Heart right ventricle (tissue), 16 donors: ENCODE measurements at regions not wholly inside any gene's neighbourhood (a gene's known extent, or its start where the extent isn't known, plus 50 kb on each side); places are given as distances from the start of the nearest gene placed in this dataset.

Source experiments
- ATAC-seq, 8 donors: fragments of 200-7000 bp; cut with Tn5 transposase; one replicate each; pipeline ENCODE4 v1.9.1; 2020; ENCODE audit warnings: mild to moderate bottlenecking in 8 of 8, moderate library complexity in 8 of 8, moderate number of reproducible peaks in 1 of 8
- DNase-seq, 2 donors: peaks; one replicate each; pipeline ENCODE4 v3.0.0-alpha.2; 2020
- H3K27ac ChIP-seq, 10 donors: fragments of 200-600 bp; sonication (generic) in 2 of 10; one replicate each; pipeline versions ENCODE4 v1.5.0 to v1.8.0; 2020 to 2022; ENCODE audit warnings: mild to moderate bottlenecking in 3 of 10
- H3K27me3 ChIP-seq, 7 donors: fragments of 200-600 bp; one replicate each; pipeline ENCODE4 v1.8.0; 2021 to 2022; ENCODE audit warnings: mild to moderate bottlenecking in 2 of 7
- H3K36me3 ChIP-seq, 9 donors: fragments of 200-600 bp; sonication (generic) in 1 of 9; one replicate each; pipeline versions ENCODE4 v1.5.0 to v1.8.0; 2020 to 2022; ENCODE audit warnings: mild to moderate bottlenecking in 2 of 9
- H3K4me1 ChIP-seq, 9 donors: fragments of 200-600 bp; sonication (generic) in 1 of 9; one replicate each; pipeline versions ENCODE4 v1.5.0 to v1.8.0; 2020 to 2022; ENCODE audit warnings: mild to moderate bottlenecking in 4 of 9
- H3K4me3 ChIP-seq, 10 donors: fragments of 200-600 bp; sonication (generic) in 2 of 10; one replicate each; pipeline versions ENCODE4 v1.5.0 to v1.8.0; 2020 to 2022; ENCODE audit warnings: mild to moderate bottlenecking in 7 of 10, moderate library complexity in 2 of 10
- H3K9me3 ChIP-seq, 11 donors: fragments of 200-600 bp in 10 of 11; sonication (generic) in 2 of 11; one replicate each; pipeline versions ENCODE4 v1.5.0 to v1.8.0; 2013 to 2022; ENCODE audit warnings: mild to moderate bottlenecking in 2 of 11, control low read depth in 1 of 11, moderate library complexity in 1 of 11
- WGBS, 2 donors: extraction: QIAGEN DNeasy Blood & Tissue Kit; methylation state at CpG; one replicate each; pipeline ENCODE4 v1.1.7; 2013; ENCODE audit warnings: inconsistent platforms in 1 of 2; 5-methylcytosine and 5-hydroxymethylcytosine counted together
- intact Hi-C, 10 donors: fragments of 100-400 bp; cut with DNase I; formaldehyde crosslinking; loops; one replicate each; pipeline versions ENCODE4 v1.11.1 to v1.14.2; 2022
- TF ChIP-seq, protein P1 (sequence below), 9 donors: fragments of 200-600 bp; sonication (generic) in 2 of 9; IDR thresholded peaks; one replicate each; pipeline versions ENCODE4 v1.5.0 to v1.8.0; 2021 to 2022; ENCODE audit warnings: antibody characterized with exemption in 9 of 9, mild to moderate bottlenecking in 5 of 9, moderate library complexity in 1 of 9
- donor health status: Arrhythmogenic right ventricular cardiomyopathy.
- donor health status: ischemic (EF 13 %, LVEDD 7.1; RV severe dilation, severe dysfunction).
- donor health status: healthy with polysubstance abuse.
- donor health status: DM: no; HTN: yes; CAD: no.
- donor health status: DM: no; HTN: no; CAD: no.
- donor health status: ischemic (EF 25% LVEDD 6.9; RV normal size, moderate dysfunction).
- donor health status: ischemic (EF 25% LVEDD 5.7; RV mildly dilated, moderate dysfunction).
- donor health status: healthy.
- donor health status: DM: yes; HTN: yes; CAD: no.
- donor health status: Ischemic cardiomyopathy.
- donor health status: ischemic (EF 35%, LVEDD 5.7; RV mildly dilated, moderate dysfunction).
- donor health status: nonischemic (EF 11% LVEDD 7.7; RV severe dilation, severe dysfunction).
- donor health status: DM: yes; HTN: yes; CAD: no.
- donor health status: PGD.
- donor health status: ischemic (EF 29% LVEDD 5.4; RV normal size, mild dysfunction).
- donor health status: nonischemic (EF 23%, LVEDD 6.1; RV moderate dilation, normal function).

DNA sequence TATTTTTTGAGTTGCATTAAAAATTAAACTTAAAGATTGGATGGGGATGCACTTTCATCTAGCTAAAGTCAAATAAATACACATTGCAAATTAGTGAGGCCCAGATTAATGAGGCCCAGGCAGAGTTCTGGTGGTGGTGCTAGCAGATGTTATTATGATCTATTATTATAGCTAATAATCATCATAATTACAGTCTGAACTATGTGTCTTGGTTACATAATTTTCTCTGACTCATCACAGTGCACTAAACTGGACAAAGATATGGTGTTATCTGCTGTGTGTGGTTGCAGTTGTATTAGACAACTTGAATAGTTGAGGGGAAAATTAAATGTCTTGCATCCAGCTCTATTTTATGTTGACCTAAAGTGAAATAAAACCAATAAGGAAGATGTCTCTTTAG, 568.8 kb downstream of the TLR4 start:
- Histone ChIP-seq H3K36me3 (no peaks in the 10 kb centered on the region), H3K9me3 (no peaks in the 10 kb centered on the region), H3K27ac (no peak overlapping the region), H3K27me3 (no peaks in the 10 kb centered on the region), H3K4me1 (no peaks in the 10 kb centered on the region), H3K4me3 (no peak overlapping the region)
- no peak for DNase-seq
- TF ChIP-seq, protein P1, sequence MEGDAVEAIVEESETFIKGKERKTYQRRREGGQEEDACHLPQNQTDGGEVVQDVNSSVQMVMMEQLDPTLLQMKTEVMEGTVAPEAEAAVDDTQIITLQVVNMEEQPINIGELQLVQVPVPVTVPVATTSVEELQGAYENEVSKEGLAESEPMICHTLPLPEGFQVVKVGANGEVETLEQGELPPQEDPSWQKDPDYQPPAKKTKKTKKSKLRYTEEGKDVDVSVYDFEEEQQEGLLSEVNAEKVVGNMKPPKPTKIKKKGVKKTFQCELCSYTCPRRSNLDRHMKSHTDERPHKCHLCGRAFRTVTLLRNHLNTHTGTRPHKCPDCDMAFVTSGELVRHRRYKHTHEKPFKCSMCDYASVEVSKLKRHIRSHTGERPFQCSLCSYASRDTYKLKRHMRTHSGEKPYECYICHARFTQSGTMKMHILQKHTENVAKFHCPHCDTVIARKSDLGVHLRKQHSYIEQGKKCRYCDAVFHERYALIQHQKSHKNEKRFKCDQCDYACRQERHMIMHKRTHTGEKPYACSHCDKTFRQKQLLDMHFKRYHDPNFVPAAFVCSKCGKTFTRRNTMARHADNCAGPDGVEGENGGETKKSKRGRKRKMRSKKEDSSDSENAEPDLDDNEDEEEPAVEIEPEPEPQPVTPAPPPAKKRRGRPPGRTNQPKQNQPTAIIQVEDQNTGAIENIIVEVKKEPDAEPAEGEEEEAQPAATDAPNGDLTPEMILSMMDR (IDR thresholded peaks at IDR 0.05), result no peak
- ATAC-seq, result no peak
- intact Hi-C loops, result no loop called here

DNA sequence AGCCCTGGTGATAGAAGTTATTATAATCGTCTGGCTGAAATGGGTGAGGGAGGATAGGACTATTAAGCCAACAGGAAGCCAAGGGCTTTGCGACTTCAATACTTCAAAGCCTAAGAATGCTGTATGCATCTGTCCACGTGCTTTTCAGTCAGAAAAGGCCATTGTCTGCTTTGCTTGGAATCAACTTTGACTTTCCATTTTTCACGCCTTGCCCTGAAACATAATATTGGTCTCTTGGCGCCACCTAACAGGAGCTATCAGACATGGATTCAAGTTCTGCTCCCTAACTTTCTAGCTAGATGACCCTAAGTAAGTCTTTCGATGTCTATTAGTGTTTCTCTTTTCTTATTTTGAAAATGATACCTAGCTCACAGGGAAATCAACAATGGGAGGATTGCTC, 572.6 kb downstream of the TLR4 start:
- 68 to 71% methylated on average over 6 of the region's 6 CpGs for WGBS, 2 donors
- TF ChIP-seq, protein P1 (IDR thresholded peaks at IDR 0.05), result no peak
- no peaks in the 10 kb centered on the region for H3K4me1 ChIP-seq
- H3K27me3 ChIP-seq, result peaks cover 0 to 3% (median 0%) of the 10 kb centered on the region in 7 donors
- H3K9me3 ChIP-seq, result no peaks in the 10 kb centered on the region
- DNase-seq (no peak), ATAC-seq (no peak)
- intact Hi-C loops, result no loop called here
- no peak overlapping the region for H3K4me3 ChIP-seq
- H3K36me3 ChIP-seq, result no peaks in the 10 kb centered on the region
- no peak overlapping the region for H3K27ac ChIP-seq

DNA sequence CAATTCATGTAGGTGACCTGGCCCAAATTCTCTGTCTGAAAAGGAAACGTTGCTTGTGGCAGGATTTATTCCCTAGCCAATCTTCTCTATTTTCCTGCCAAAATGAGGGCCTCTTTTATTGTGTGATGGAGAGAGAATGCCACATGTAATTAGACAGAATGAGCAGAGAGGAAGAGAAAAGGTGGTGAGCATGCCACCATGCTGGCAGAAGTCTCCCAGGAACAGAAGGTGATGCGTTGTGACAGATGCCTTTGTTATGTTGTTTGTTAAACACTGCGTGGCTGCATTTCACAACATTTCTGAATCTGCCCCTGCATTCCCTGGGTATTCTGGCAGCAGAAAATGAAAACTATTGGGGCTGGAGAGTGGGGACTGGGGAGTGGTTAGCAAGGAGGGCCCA, 577.6 kb downstream of the TLR4 start:
- Histone ChIP-seq H3K4me3 (no peak overlapping the region), H3K27me3 (peaks cover 0 to 3% (median 0%) of the 10 kb centered on the region in 7 donors), H3K4me1 (no peaks in the 10 kb centered on the region), H3K27ac (no peak overlapping the region), H3K9me3 (no peaks in the 10 kb centered on the region), H3K36me3 (no peaks in the 10 kb centered on the region)
- WGBS, 2 donors, result 51 to 60% methylated on average over 3 of the region's 3 CpGs
- intact Hi-C loops, result no loop called here
- DNase-seq, result no peak
- TF ChIP-seq, protein P1 (IDR thresholded peaks at IDR 0.05), result no peak
- no peak for ATAC-seq

DNA sequence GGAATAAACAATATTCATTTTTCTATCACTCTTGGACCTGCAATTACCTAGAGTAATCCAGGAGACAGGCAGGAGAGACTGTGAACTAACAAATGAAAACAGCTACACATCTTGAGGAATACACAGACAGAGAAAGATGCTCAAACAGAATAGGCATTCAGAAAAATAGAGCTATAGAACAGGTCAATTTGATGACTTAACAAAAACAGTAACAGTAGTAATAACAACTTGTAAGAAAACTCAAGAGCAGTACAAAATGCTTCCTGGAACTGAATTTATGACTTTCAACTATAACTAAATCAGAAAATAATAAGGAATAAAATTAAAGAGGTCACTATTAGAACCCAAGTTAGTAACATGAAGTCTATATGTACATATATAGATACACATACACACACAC, 579.3 kb downstream of the TLR4 start:
- peaks cover 0 to 3% (median 0%) of the 10 kb centered on the region in 7 donors for H3K27me3 ChIP-seq
- no peak overlapping the region for H3K27ac ChIP-seq
- intact Hi-C loops, result no loop called here
- H3K36me3 ChIP-seq, result no peaks in the 10 kb centered on the region
- no peak overlapping the region for H3K4me3 ChIP-seq
- no peak for DNase-seq
- no peak for ATAC-seq
- TF ChIP-seq, protein P1 (IDR thresholded peaks at IDR 0.05), result no peak
- no peaks in the 10 kb centered on the region for H3K9me3 ChIP-seq
- no peaks in the 10 kb centered on the region for H3K4me1 ChIP-seq

DNA sequence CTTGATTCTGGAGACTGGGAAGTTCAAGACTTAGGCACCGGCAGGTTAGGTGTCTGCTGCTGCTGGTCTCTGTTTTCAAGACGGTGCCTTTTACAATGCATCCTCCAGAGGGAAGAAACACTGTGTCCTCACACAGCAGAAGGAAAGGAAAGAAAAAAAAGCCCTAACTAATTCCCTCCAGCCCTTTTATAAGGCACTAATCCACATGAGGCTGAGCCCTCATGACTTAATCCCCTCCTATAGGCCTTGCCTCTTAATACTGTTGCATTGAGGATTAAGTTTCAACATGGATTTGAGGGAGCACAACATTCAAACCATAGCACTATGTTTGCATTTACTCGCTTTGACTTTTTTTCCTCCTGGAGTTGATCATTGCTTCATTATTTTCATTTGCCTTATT, 585.9 kb downstream of the TLR4 start:
- no peak for DNase-seq
- H3K9me3 ChIP-seq, result peaks cover 0 to 9% (median 0%) of the 10 kb centered on the region in 11 donors
- 59 to 72% methylated on average over 3 of the region's 3 CpGs for WGBS, 2 donors
- TF ChIP-seq, protein P1 (IDR thresholded peaks at IDR 0.05), result no peak
- no peak for ATAC-seq
- no peak overlapping the region for H3K4me3 ChIP-seq
- H3K27me3 ChIP-seq, result peaks cover 0 to 5% (median 0%) of the 10 kb centered on the region in 7 donors
- H3K27ac ChIP-seq, result no peak overlapping the region
- no peaks in the 10 kb centered on the region for H3K36me3 ChIP-seq
- H3K4me1 ChIP-seq, result no peaks in the 10 kb centered on the region
- intact Hi-C loops, result no loop called here
